ENCODE measurements at regions not wholly inside any gene's neighbourhood (a gene's known extent, or its start where the extent isn't known, plus 50 kb on each side); places are given as distances from the start of the nearest gene placed in this dataset.
"Not testable (repeated sequence)": the region's sequence is repeated elsewhere in the genome, so short reads cannot be mapped to it uniquely, and the experiment has no call there.

GRCh38 chr1:30660241-30660640 is 63.1 kb downstream of the MATN1 start:
- no peak for DNase-seq

DNA sequence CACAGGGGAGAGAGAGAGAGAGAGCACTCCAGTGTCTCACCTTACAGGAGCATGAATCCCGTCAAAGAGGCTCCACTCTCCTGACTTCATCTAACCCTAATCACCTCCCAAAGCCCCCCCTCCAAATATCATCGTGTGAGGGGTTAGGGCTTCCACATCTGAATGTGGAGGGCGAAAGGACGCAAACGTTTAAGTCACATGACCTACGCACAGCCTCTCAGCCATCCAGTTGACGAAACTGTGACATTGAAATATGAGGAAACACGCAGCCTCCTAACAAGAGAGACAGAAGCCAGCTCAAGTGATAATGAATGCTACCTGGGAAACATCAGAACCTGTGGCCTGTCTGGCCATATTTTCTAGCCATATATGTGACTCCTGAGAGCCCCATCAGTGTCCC is 63.7 kb downstream of the MATN1 start:
- no peak for DNase-seq

GRCh38 chr1:30658375-30658774 is 65.0 kb downstream of the MATN1 start:
- not testable (repeated sequence) for DNase-seq

DNA sequence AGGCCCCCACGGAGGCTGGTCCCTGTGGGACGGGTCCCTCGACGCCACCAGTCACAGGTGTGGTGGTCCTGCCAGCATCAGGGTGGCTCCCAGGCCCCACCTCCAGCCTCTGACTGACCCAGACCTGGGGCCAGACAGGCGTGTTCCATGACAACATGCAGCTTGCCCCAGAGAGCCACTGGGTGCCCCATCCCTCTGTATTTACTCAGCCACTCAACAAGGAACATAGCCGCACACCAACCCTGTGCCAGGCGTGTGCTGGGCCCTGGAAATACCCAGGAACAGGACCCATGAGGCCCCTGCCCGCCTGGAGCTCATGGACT is 65.4 kb downstream of the MATN1 start:
- no peak for DNase-seq

- DNase-seq: no peak
These were observed 66.0 kb downstream of the MATN1 start for GRCh38 chr1:30657131-30658013.

DNA sequence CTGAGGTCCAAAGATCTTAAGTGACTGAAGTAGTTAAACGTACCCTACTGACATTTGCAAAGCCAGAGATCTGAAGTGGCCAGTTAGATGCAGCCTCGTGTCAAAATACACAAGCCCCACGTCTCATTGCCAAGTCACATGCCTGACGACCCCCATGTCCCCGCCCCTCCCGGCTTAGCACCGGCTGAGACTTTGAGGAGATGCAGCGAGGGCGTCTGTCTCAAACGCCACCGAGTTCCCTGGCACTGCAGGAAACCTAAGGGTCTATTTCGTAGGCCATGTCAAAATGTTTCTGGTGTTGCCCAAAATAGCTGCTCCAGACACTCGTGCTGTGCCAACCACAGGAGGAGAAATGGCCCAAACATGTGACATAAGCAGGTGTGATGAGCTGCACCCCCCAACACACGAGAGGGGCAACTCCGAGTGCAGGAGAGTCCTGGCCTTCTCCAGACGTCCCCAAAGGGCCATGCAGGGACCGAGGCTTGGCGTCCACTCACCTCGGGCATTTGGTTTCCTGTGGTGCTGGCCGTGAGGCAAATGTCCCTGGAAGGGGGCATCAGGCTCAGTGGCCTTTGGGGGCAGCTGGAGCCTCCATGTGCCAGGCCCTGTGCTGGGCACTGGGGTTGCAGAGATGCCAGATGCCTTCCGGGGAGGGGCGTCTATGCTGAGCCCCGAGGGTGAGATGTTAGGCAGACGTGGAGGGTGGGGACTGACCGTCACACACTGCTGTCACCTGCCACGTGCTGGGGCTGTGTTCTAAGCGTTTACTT is 67.0 kb downstream of the MATN1 start:
- DNase-seq: no peak

- no peak for DNase-seq
These were observed 67.7 kb downstream of the MATN1 start for GRCh38 chr1:30655672-30656071.

GRCh38 chr1:30654188-30654587 is 69.2 kb downstream of the MATN1 start:
- no peak for DNase-seq

- DNase-seq: no peak
These were observed 71.1 kb downstream of the MATN1 start for GRCh38 chr1:30652152-30652841.

GRCh38 chr1:30651395-30651794 is 72.0 kb downstream of the MATN1 start:
- not testable (repeated sequence) for DNase-seq

DNA sequence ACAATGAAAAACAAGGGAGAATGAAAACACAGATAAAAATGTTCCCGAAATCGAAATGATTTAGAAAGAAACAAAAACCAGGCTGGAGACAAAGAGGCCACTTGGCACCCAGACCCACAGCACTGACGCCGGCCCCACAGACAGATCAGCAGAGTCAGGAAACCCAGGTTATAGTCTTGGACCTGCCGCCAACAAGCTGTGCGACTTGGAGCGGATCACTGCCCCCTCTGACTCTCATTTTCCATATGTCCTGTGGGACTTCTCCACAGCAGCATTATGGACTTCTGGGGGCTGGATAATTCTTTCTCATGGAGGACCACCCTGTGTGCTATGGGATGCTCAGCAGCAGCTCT is 72.4 kb downstream of the MATN1 start:
- DNase-seq: no peak

- DNase-seq: no peak
These were observed 73.1 kb downstream of the MATN1 start for GRCh38 chr1:30650038-30650967.

DNA sequence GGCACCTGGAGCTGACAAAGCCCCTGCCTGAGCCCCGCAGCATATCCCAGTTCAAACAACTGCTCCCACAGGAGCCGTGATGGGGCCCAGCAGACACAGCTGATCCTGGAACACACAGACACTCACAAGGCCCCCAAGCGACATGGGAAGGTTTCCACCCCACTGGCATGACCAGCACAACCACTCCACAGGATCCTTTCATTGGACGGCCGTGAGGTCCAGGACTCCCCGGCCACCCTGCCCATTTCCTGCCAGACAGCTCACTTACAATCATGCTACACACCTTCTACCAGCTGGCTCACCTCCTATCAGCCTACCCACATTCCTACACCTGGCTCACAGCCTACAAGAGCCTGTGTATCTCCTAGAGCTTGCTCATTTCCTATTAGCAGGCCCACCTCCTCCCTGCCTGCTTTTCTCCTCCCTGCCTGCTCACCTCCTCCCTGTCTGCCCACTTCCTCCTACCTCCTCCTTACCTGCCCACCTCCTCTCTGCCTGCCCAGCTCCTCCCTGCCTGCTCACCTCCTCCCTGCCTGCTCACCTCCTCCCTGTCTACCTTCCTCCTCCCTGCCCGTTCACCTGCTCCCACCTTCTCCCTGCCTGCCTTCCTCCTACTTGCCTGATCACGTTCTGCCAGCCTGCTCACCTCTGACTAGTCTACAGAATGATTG is 73.9 kb downstream of the MATN1 start:
- DNase-seq: no peak

- no peak for DNase-seq
These were observed 74.9 kb downstream of the MATN1 start for GRCh38 chr1:30648408-30649000.

GRCh38 chr1:30645807-30646206 is 77.6 kb downstream of the MATN1 start:
- no peak for DNase-seq

GRCh38 chr1:30642391-30643120 is 80.8 kb downstream of the MATN1 start:
- no peak for DNase-seq

DNA sequence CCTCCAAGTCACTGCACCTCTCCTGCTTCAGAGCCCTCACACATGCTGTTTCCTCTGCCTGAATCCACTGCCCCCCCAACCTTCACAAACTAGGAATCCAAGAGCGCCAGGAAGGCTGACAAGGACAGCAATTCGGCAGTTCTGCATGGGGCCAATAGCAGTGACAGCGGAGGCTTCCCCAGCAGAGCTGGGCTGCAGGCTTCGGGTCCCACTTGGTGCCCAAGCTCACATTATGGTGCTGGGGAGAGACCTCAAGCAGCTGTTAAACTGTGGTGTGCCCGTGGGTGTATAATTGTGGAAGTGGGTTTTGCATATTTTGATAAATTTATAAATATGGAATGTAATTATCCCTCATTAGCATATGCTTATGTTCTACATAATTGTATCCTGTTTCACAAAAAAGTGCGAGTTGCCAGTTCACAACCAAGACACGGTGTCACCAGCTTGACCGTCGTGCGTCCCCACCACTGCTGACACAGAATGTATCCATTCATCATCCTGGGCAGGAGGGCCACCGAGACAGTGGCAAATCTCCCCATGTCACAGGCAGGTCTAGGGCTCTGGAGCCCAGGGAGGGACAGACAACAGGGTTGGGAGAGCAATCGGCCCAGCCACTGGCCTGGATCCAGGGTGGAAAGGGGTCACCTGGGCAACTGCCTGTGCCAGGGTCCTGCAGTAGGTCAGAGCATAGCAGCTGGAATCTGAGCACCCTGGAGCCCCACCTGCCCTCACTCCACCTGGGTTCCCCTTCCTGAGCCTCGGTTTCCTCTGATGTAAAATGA is 81.6 kb downstream of the MATN1 start:
- DNase-seq: no peak

DNA sequence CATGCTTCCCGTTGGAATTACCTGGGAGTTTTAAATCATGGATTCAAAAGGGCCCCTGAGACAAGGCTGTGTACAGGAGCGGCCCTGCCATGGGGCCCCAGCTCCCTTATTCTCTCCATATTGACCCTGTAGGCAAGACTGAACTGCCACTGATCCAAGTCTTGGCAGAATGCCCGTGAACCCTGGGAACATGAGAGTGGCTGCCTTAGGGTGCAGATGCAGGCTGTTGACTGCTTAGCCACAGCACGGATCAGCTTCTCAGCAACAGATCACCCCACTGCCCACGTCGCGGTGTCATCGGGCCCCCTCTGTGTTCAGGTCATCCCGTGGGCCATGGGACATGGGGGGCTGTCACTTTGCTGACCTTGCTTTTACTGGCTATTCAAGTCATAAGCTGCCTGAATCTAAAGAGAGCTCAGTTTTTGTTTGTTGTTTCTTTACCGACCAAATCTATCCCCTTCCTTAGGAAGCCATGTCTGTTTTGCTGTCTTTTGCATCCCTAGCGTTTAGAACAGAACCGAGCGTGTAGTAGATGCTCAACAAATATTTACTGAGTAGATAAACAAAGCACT is 83.4 kb downstream of the MATN1 start:
- DNase-seq: no peak

GRCh38 chr1:30638811-30639210 is 84.6 kb downstream of the MATN1 start:
- no peak for DNase-seq

DNA sequence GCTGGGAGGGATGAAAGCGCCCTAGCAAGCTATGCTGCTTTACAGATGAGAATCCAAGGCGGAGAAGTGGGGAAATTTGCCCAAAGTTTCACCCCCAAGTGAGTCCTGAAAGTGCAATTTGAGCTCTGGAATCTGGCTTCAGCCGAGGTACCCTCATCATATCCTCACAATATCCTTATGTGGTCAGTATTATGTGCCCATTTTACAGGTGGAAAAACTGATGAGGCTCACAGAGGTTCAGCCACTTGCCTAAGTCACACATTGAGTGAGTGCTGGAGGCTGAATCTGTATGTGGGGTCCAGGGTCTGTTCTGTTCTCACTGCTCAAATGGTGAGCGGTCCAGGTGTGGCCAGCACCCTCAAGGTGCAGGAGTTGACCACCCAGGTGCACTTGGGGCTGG is 85.3 kb downstream of the MATN1 start:
- no peak for DNase-seq

Measured in NCI-H187 (cell line).